Tibial nerve (tissue), 4 donors: ENCODE measurements at regions not wholly inside any gene's neighbourhood (a gene's known extent, or its start where the extent isn't known, plus 50 kb on each side); places are given as distances from the start of the nearest gene placed in this dataset.

Experiments used
- DNase-seq, 2 donors: peaks; one replicate each; pipeline ENCODE4 v3.0.0-alpha.2; 2019; ENCODE audit warnings: low spot score in 2 of 2
- H3K27ac ChIP-seq, 4 donors: fragments of 200-600 bp; sonication (generic) in 3 of 4; one replicate each; pipeline ENCODE4 v1.5.1; 2017 to 2019; ENCODE audit warnings: mild to moderate bottlenecking in 1 of 4
- H3K27me3 ChIP-seq, 2 donors: fragments of 200-600 bp; sonication (generic) in 1 of 2; one replicate each; pipeline versions ENCODE4 v1.5.1 to v1.6.0; 2017 to 2019
- H3K36me3 ChIP-seq, 3 donors: fragments of 200-600 bp; sonication (generic); one replicate each; pipeline ENCODE4 v1.5.1; 2018 to 2019
- H3K4me1 ChIP-seq, 4 donors: fragments of 200-600 bp; sonication (generic) in 3 of 4; one replicate each; pipeline ENCODE4 v1.5.1; 2017 to 2019
- H3K4me3 ChIP-seq, 4 donors: fragments of 200-600 bp; sonication (generic) in 3 of 4; one replicate each; pipeline ENCODE4 v1.5.1; 2017 to 2019; ENCODE audit warnings: mild to moderate bottlenecking in 1 of 4, moderate library complexity in 1 of 4
- H3K9me3 ChIP-seq, 4 donors: fragments of 200-600 bp; sonication (generic) in 3 of 4; one replicate each; pipeline ENCODE4 v1.5.1; 2017 to 2019
- CTCF ChIP-seq, 5 experiments: fragments of 200-600 bp in 3 of 5; fragments of 450-650 bp in 2 of 5; sonication (generic) in 3 of 5; IDR thresholded peaks; one replicate each; pipeline ENCODE4 v1.5.1; 2016 to 2019; ENCODE audit warnings: antibody characterized with exemption in 5 of 5, mild to moderate bottlenecking in 3 of 5, moderate library complexity in 2 of 5
- EP300 ChIP-seq, 2 donors: sonication (generic); formaldehyde crosslinking; IDR thresholded peaks; one replicate each; pipeline ENCODE4 v1.6.1; 2017; ENCODE audit warnings: antibody characterized with exemption in 2 of 2, mild to moderate bottlenecking in 1 of 2
- POLR2A ChIP-seq, 2 donors: fragments of 450-650 bp; IDR thresholded peaks; one replicate each; pipeline ENCODE4 v1.6.1; 2017; ENCODE audit warnings: antibody characterized with exemption in 2 of 2, mild to moderate bottlenecking in 2 of 2, moderate library complexity in 2 of 2
- WGBS, 2 donors: methylation state at CpG; one replicate each; pipeline ENCODE4 v1.1.5; 2018; 5-methylcytosine and 5-hydroxymethylcytosine counted together

- Histone ChIP-seq H3K9me3 (no peaks in the 10 kb centered on the region), H3K4me3 (no peak overlapping the region), H3K4me1 (no peaks in the 10 kb centered on the region), H3K27ac (no peak overlapping the region), H3K36me3 (no peaks in the 10 kb centered on the region), H3K27me3 (no peaks in the 10 kb centered on the region)
- 71 to 87% methylated on average over 3 to 6 of the region's 6 CpGs for WGBS, 2 donors
- DNase-seq = no peak
- TF ChIP-seq POLR2A (IDR thresholded peaks at IDR 0.05) (no peak), CTCF (IDR thresholded peaks at IDR 0.05) (no peak), EP300 (IDR thresholded peaks at IDR 0.05) (no peak)
These were observed 970.6 kb downstream of the DCDC2C start for GRCh38 chr2:4674007-4674406.

GRCh38 chr2:4675295-4675694 lies 971.9 kb downstream of the DCDC2C start:
- no peak for DNase-seq
- no peaks in the 10 kb centered on the region for H3K9me3 ChIP-seq
- H3K4me3 ChIP-seq = no peak overlapping the region
- no peak for TF ChIP-seq CTCF (IDR thresholded peaks at IDR 0.05)
- TF ChIP-seq EP300 (IDR thresholded peaks at IDR 0.05) = no peak
- TF ChIP-seq POLR2A (IDR thresholded peaks at IDR 0.05) = no peak
- H3K27me3 ChIP-seq = no peaks in the 10 kb centered on the region
- no peaks in the 10 kb centered on the region for H3K36me3 ChIP-seq
- 98 to 100% methylated on average over 7 of the region's 7 CpGs for WGBS, 2 donors
- no peak overlapping the region for H3K27ac ChIP-seq
- no peaks in the 10 kb centered on the region for H3K4me1 ChIP-seq

- Histone ChIP-seq H3K27ac (no peak overlapping the region), H3K36me3 (no peaks in the 10 kb centered on the region), H3K4me3 (no peak overlapping the region), H3K4me1 (no peaks in the 10 kb centered on the region), H3K9me3 (no peaks in the 10 kb centered on the region), H3K27me3 (no peaks in the 10 kb centered on the region)
- WGBS, 2 donors = 86 to 87% methylated on average over 4 of the region's 4 CpGs
- no peak for DNase-seq
- TF ChIP-seq EP300 (IDR thresholded peaks at IDR 0.05) (no peak), POLR2A (IDR thresholded peaks at IDR 0.05) (no peak), CTCF (IDR thresholded peaks at IDR 0.05) (no peak)
These were observed 975.6 kb downstream of the DCDC2C start for GRCh38 chr2:4678927-4679326.

GRCh38 chr2:4679391-4679790 lies 976.0 kb downstream of the DCDC2C start:
- no peaks in the 10 kb centered on the region for H3K4me1 ChIP-seq
- H3K27me3 ChIP-seq = no peaks in the 10 kb centered on the region
- H3K27ac ChIP-seq = no peak overlapping the region
- no peaks in the 10 kb centered on the region for H3K9me3 ChIP-seq
- WGBS, 2 donors = 94 to 98% methylated on average over 5 of the region's 5 CpGs
- no peaks in the 10 kb centered on the region for H3K36me3 ChIP-seq
- no peak overlapping the region for H3K4me3 ChIP-seq
- TF ChIP-seq POLR2A (IDR thresholded peaks at IDR 0.05) (no peak), CTCF (IDR thresholded peaks at IDR 0.05) (no peak), EP300 (IDR thresholded peaks at IDR 0.05) (no peak)
- no peak for DNase-seq

- DNase-seq = no peak
- Histone ChIP-seq H3K4me3 (no peak overlapping the region), H3K27me3 (no peaks in the 10 kb centered on the region), H3K36me3 (no peaks in the 10 kb centered on the region), H3K4me1 (no peaks in the 10 kb centered on the region), H3K9me3 (no peaks in the 10 kb centered on the region), H3K27ac (no peak overlapping the region)
- TF ChIP-seq CTCF (IDR thresholded peaks at IDR 0.05) (no peak), POLR2A (IDR thresholded peaks at IDR 0.05) (no peak), EP300 (IDR thresholded peaks at IDR 0.05) (no peak)
- WGBS, 2 donors = 50 to 56% methylated on average over 5 of the region's 5 CpGs
These were observed 981.5 kb downstream of the DCDC2C start for GRCh38 chr2:4684921-4685320.
